MV-4-11 (cell line): ENCODE measurements at regions not wholly inside any gene's neighbourhood (a gene's known extent, or its start where the extent isn't known, plus 50 kb on each side); places are given as distances from the start of the nearest gene placed in this dataset.

Source experiments
- DNase-seq: peaks from one replicate; lab custom pipeline; 2025; lab: John Stamatoyannopoulos, UW

GRCh38 chr2:108145557-108146326 lies 94.0 kb upstream of the SULT1C3 start:
- DNase-seq, result no peak

DNA sequence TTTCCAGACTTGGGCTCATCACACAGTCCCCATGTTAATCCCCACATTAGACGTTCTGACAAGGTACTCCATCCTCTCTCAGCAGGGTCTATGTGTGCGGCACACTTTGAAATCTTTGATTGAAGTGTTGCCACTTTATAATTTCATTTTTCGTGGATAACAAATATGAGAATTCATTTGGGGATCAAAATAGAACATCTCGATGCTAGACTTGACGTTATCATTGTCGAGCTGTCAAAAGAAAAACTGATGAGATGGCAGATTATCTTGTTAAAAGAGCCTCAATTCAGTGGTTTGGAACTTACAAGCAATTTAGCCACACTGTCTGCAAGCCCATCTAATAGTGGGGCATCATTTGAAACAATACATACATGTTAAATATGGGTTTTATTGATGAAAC lies 91.2 kb upstream of the SULT1C3 start:
- no peak for DNase-seq

- DNase-seq, result no peak
Measured at GRCh38 chr2:108154366-108155061, 85.3 kb upstream of the SULT1C3 start.

- no peak for DNase-seq
Measured at GRCh38 chr2:108161298-108161697, 78.5 kb upstream of the SULT1C3 start.

GRCh38 chr2:108164318-108164717 lies 75.5 kb upstream of the SULT1C3 start:
- DNase-seq, result no peak

DNA sequence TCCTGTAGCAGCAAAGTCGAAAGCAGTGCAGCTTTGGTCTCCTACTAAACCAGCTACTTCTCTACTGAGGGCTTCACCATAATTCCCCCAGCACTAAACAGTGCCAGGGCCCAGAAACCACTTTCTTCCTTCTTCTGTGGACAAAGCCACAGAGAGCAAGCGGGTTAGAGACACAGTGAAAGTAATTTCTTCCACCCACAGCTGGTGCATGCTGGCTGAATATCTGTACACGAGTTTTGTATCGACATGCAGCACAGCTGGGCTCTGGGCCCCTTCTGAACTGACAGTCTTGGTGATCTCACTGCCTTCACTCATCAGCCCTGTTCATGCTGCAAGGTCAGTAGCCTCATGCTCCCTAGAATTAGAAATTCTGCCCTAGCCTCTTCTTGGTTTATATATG lies 74.0 kb upstream of the SULT1C3 start:
- DNase-seq, result peak; percentile 62

DNA sequence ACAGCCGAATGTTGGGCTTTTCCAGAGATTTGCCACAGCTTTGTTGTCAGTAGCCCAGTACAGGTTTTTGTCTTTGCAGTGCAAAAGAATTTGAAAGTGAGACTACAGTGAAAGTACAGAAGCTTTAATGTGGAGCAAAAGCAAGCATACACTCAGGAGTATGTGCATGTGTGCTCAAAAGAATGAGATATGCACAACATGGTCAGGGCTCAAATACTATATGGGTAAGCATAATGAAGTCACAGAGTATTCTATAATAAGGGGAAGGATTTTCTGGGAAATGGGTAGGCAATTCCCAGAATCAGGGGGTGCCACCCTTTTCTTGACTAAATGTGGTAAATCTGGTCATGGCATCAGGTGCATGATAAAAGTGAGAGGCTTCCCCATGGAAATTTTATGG lies 72.1 kb upstream of the SULT1C3 start:
- no peak for DNase-seq

DNA sequence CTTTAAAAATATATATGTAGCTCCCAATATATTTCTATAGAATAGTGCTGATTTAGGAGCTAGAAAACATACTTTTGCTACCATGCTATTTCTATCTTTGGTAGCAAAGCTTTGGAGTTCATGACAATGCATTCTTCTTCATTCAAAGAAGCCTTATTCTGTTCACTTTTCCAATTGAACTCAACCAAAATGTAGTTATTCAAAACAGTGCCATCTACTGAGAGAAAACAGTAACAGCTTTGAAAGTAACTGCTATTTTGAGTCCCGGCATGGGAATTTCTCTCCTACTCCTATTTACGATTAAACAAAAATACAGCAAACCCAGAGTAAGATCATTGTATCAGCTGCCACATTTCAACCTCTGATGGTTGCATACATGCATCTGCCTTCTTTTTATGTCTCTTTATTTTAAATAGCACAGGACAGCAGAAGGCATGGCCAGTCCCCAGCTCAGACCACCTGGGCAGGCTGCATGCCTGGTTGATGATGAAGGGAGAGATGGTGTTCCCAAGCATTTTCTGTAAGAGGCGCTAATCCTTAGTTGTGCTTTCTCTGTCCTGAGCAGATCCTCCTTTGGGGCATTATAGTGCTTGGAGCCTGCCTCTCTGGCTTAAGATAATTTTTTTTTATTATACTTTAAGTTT lies 69.7 kb upstream of the SULT1C3 start:
- DNase-seq, result no peak

- DNase-seq, result peak; percentile 36
Measured at GRCh38 chr2:108171657-108172056, 68.1 kb upstream of the SULT1C3 start.

DNA sequence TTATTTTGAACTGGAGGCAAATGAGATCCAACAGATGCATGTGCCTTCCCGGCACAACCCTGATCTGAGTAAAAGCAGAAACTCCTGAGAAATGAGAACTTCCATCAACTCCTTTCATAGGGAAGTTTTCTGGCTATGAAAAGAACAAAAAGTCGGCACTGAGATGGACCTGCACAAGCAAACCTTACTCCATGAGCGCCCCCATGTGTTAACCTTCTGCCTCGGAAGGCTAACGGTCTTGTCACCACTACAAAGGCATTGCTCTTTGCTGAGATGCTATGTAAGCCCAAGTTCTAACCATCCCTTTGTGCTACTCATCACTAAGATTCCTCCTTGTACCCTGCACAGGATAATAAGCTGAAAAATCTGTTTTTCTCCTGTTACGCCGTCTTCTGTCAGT lies 57.3 kb upstream of the SULT1C3 start:
- DNase-seq, result no peak

DNA sequence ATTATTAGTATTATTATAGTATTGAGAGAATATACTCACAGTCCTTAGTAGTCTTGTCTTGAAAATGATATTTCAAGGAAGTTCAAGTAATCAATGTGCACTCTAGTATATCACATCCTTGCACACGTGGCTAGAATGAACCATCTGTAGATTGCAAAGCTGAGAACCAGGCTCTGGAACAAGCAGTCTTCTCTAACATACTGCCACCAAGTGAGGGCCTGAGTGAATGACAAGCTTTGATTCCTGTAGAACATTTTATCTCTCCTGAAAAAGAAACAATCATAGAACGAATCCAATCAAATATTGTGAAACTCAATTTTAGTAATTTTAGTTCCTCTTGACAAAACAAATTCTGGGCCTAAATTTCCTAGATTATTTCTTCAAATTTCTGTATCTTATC lies 55.3 kb upstream of the SULT1C3 start:
- DNase-seq, result peak; percentile 8

DNA sequence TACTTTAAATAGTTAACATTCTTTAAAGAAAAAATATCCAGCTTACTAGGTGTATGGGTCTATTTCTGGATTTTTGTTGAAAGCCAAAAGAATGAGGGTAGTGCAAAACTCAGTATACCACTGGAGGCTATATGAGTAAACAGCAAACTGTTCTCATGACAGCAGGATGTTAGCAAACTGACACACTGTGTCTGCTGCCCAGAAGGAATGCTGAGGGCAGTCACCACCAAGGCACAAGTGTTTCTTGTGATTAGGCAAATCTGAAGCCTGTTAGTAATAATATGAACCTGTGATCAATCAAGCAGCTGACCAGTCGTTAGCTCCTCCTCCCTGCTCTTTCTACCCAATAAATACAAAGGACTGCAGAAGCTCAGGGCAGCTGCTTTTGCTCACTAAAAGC lies 50.5 kb upstream of the SULT1C3 start:
- DNase-seq, result no peak
